GM23338 (cell line): ENCODE measurements at regions not wholly inside any gene's neighbourhood (a gene's known extent, or its start where the extent isn't known, plus 50 kb on each side); places are given as distances from the start of the nearest gene placed in this dataset.

ENCODE experiments used
- ATAC-seq: fragments of 200-7000 bp; cut with Tn5 transposase; 3 replicates; pipeline ENCODE4 v1.9.1; 2020
- DNase-seq: peaks from one replicate; pipeline ENCODE4 v3.0.0-alpha.2; 2015; ENCODE audit warnings: low spot score
- H2AFZ ChIP-seq: fragments of 200-600 bp; sonication (generic); 2 replicates; pipeline ENCODE4 v1.8.0; 2016; ENCODE audit warnings: antibody characterized with exemption, mild to moderate bottlenecking, moderate library complexity
- H3F3A ChIP-seq: fragments of 200-600 bp; sonication (generic); replicated peaks from 2 replicates; pipeline ENCODE4 v1.8.0; 2017; ENCODE audit warnings: antibody characterized with exemption, mixed run types, low read depth
- H3K27ac ChIP-seq: fragments of 200-600 bp; sonication (generic); 2 replicates; pipeline ENCODE4 v1.6.1; 2016; ENCODE audit warnings: low read depth
- H3K27me3 ChIP-seq: fragments of 200-600 bp; sonication (generic); 2 replicates; pipeline ENCODE4 v1.8.0; 2016; ENCODE audit warnings: mild to moderate bottlenecking, mixed run types, moderate library complexity; ENCODE audit not compliant: insufficient read depth
- H3K36me3 ChIP-seq: fragments of 200-600 bp; sonication (generic); 2 replicates; pipeline ENCODE4 v1.8.0; 2016; ENCODE audit warnings: mild to moderate bottlenecking; ENCODE audit not compliant: insufficient read depth
- H3K4me1 ChIP-seq: fragments of 200-600 bp; sonication (generic); 2 replicates; pipeline ENCODE4 v1.8.0; 2016; ENCODE audit warnings: mild to moderate bottlenecking, moderate library complexity; ENCODE audit not compliant: insufficient read depth
- H3K4me2 ChIP-seq: fragments of 200-600 bp; sonication (generic); 2 replicates; pipeline ENCODE4 v1.7.1; 2017; ENCODE audit warnings: mixed run types
- H3K4me3 ChIP-seq: fragments of 200-600 bp; sonication (generic); 2 replicates; pipeline ENCODE4 v1.6.1; 2016; ENCODE audit warnings: mixed run types
- H3K79me2 ChIP-seq: fragments of 200-600 bp; sonication (generic); replicated peaks from 2 replicates; pipeline ENCODE4 v1.8.0; 2017; ENCODE audit warnings: mild to moderate bottlenecking; ENCODE audit not compliant: insufficient read depth
- H3K9me2 ChIP-seq: fragments of 200-600 bp; sonication (generic); 2 replicates; pipeline ENCODE4 v1.8.0; 2017; ENCODE audit not compliant: insufficient read depth
- H4K20me1 ChIP-seq: fragments of 200-600 bp; sonication (generic); replicated peaks from 2 replicates; pipeline ENCODE4 v1.8.0; 2017; ENCODE audit warnings: mild to moderate bottlenecking; ENCODE audit not compliant: insufficient read depth
- H3K27ac Mint-ChIP-seq: 2 replicates; pipeline ENCODE4 v1.8.0; 2020; ENCODE audit warnings: inconsistent platforms, mild to moderate bottlenecking, moderate library complexity, mixed read lengths
- H3K27me3 Mint-ChIP-seq: 3 replicates; pipeline ENCODE4 v1.8.0; 2022; ENCODE audit warnings: low read depth, mild to moderate bottlenecking, moderate library complexity, mixed read lengths, inconsistent platforms; ENCODE audit not compliant: insufficient read depth, poor library complexity
- H3K36me3 Mint-ChIP-seq: 3 replicates; pipeline ENCODE4 v1.8.0; 2021; ENCODE audit warnings: low read depth, mild to moderate bottlenecking, inconsistent platforms, moderate library complexity, mixed read lengths
- H3K4me1 Mint-ChIP-seq: 3 replicates; pipeline ENCODE4 v1.8.0; 2020; ENCODE audit warnings: mild to moderate bottlenecking, inconsistent platforms, mixed read lengths
- H3K4me3 Mint-ChIP-seq: 3 replicates; pipeline ENCODE4 v1.8.0; 2021; ENCODE audit warnings: moderate library complexity, mild to moderate bottlenecking, inconsistent platforms, mixed read lengths
- H3K9me3 Mint-ChIP-seq: 3 replicates; pipeline ENCODE4 v1.8.0; 2020; ENCODE audit warnings: moderate library complexity, mild to moderate bottlenecking, inconsistent platforms, mixed read lengths
- CREB1 ChIP-seq: fragments of 250-450 bp; sonication (Bioruptor Pico); IDR thresholded peaks from 2 replicates; pipeline ENCODE4 v1.5.0; 2020; ENCODE audit warnings: low read depth, mild to moderate bottlenecking, moderate library complexity
- ETS1 ChIP-seq: IDR thresholded peaks from 2 replicates; pipeline ENCODE4 v1.6.1; 2016; ENCODE audit warnings: antibody characterized with exemption
- EZH2phosphoT487 ChIP-seq: fragments of 200-600 bp; sonication (generic); IDR thresholded peaks from one replicate; pipeline ENCODE4 v1.8.1; 2018; ENCODE audit warnings: antibody characterized with exemption; ENCODE audit not compliant: unreplicated experiment
- JUNB ChIP-seq: IDR thresholded peaks from one replicate; pipeline ENCODE4 v1.6.1; 2016; ENCODE audit warnings: antibody characterized with exemption; ENCODE audit not compliant: unreplicated experiment
- ZNF114 ChIP-seq: fragments of 250-450 bp; sonication (Bioruptor Pico); IDR thresholded peaks from 2 replicates; pipeline ENCODE4 v1.5.0; 2020; ENCODE audit warnings: mild to moderate bottlenecking, moderate library complexity
- ZNF331 ChIP-seq: fragments of 250-450 bp; sonication (Bioruptor Pico); IDR thresholded peaks from 2 replicates; pipeline ENCODE4 v1.5.0; 2020; ENCODE audit warnings: low read depth, mild to moderate bottlenecking, moderate library complexity
- ZNF462 ChIP-seq: fragments of 250-450 bp; sonication (Bioruptor Pico); IDR thresholded peaks from 2 replicates; pipeline ENCODE4 v1.5.0; 2020; ENCODE audit warnings: mild to moderate bottlenecking, moderate library complexity
- TF ChIP-seq, protein P1 (sequence below), 2 experiments: fragments of 200-600 bp in 1 of 2; sonication (generic) in 1 of 2; conservative IDR thresholded peaks; 2 replicates each; pipeline versions ENCODE4 v1.5.1 to v1.6.1; 2016 to 2017; ENCODE audit warnings: antibody characterized with exemption in 2 of 2, low read depth in 2 of 2, mild to moderate bottlenecking in 2 of 2, moderate library complexity in 1 of 2

DNA sequence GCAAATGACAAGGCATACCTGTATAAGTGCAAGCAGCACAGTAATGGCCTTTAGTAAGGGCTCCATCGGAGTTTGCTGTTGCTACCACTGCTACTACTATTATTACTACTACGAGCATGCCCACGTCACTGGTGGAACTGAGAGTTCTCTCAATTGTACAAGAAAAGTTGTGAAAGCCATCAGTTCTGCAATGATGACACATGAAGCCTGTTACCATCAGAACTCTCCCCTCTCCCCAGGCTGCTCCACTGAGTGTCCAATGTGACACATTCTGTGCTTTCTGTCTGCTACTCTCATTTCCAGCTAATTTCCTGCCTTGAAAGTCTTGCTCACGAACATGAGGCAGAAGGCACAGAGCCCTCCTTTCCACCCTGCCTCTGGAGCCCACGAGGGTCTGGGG is 263.2 kb upstream of the MGMT start:
- H4K20me1 ChIP-seq: no peaks in the 10 kb centered on the region
- Mint-ChIP-seq H3K27ac (0 out of 2 replicates have a peak overlapping the region, but pooled peaks have one; percentile 23), H3K4me1 (peaks cover 12% of the 10 kb centered on the region), H3K36me3 (no peaks in the 10 kb centered on the region), H3K9me3 (peaks cover 3% of the 10 kb centered on the region; the same call in 1 of the 3 replicates), H3K4me3 (no peak overlapping the region), H3K27me3 (peaks cover 4% of the 10 kb centered on the region)
- no peaks in the 10 kb centered on the region for H3K36me3 ChIP-seq
- DNase-seq: no peak
- H3K4me3 ChIP-seq: no peak overlapping the region
- H3F3A ChIP-seq: no peaks in the 10 kb centered on the region
- peaks cover 17% of the 10 kb centered on the region for H3K9me2 ChIP-seq
- ATAC-seq: no peak
- no peak overlapping the region for H3K4me2 ChIP-seq
- H3K27me3 ChIP-seq: no peaks in the 10 kb centered on the region
- no peak overlapping the region for H2AFZ ChIP-seq
- H3K4me1 ChIP-seq: 0 out of 2 replicates have a peak, but pooled peaks cover 7% of the 10 kb centered on the region
- TF ChIP-seq, protein P1, sequence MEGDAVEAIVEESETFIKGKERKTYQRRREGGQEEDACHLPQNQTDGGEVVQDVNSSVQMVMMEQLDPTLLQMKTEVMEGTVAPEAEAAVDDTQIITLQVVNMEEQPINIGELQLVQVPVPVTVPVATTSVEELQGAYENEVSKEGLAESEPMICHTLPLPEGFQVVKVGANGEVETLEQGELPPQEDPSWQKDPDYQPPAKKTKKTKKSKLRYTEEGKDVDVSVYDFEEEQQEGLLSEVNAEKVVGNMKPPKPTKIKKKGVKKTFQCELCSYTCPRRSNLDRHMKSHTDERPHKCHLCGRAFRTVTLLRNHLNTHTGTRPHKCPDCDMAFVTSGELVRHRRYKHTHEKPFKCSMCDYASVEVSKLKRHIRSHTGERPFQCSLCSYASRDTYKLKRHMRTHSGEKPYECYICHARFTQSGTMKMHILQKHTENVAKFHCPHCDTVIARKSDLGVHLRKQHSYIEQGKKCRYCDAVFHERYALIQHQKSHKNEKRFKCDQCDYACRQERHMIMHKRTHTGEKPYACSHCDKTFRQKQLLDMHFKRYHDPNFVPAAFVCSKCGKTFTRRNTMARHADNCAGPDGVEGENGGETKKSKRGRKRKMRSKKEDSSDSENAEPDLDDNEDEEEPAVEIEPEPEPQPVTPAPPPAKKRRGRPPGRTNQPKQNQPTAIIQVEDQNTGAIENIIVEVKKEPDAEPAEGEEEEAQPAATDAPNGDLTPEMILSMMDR (conservative IDR thresholded peaks at IDR 0.05; ENCODE audit: low read depth in 2 of 2): no peak
- TF ChIP-seq JUNB (no peak), ZNF462 (CRISPR knock-in tag) (no peak), EZH2phosphoT487 (no peak), ZNF114 (no peak), ZNF331 (CRISPR knock-in tag) (no peak), CREB1 (CRISPR knock-in tag) (no peak), ETS1 (no peak)
- H3K27ac ChIP-seq: no peak overlapping the region
- no peaks in the 10 kb centered on the region for H3K79me2 ChIP-seq
